CMK (cell line): ENCODE measurements at regions not wholly inside any gene's neighbourhood (a gene's known extent, or its start where the extent isn't known, plus 50 kb on each side); places are given as distances from the start of the nearest gene placed in this dataset.

Experiments
- DNase-seq: peaks from one replicate; pipeline ENCODE4 v3.0.0-alpha.2; 2010; ENCODE audit warnings: low read depth

- no peak for DNase-seq
Measured at GRCh38 chr4:129546531-129546930, 450.6 kb downstream of the C4orf33 start.

GRCh38 chr4:129550281-129550785 is 454.4 kb downstream of the C4orf33 start:
- DNase-seq, result no peak

- no peak for DNase-seq
Measured at GRCh38 chr4:129561280-129561679, 465.3 kb downstream of the C4orf33 start.

GRCh38 chr4:129561886-129562671 is 466.1 kb downstream of the C4orf33 start:
- no peak for DNase-seq

- no peak for DNase-seq
Measured at GRCh38 chr4:129565214-129565613, 469.3 kb downstream of the C4orf33 start.

- DNase-seq, result no peak
Measured at GRCh38 chr4:129570326-129570725, 474.4 kb downstream of the C4orf33 start.

- no peak for DNase-seq
Measured at GRCh38 chr4:129578336-129578735, 482.4 kb downstream of the C4orf33 start.

GRCh38 chr4:129581305-129581704 is 485.4 kb downstream of the C4orf33 start:
- DNase-seq, result no peak

GRCh38 chr4:129583868-129584267 is 487.9 kb downstream of the C4orf33 start:
- no peak for DNase-seq

DNA sequence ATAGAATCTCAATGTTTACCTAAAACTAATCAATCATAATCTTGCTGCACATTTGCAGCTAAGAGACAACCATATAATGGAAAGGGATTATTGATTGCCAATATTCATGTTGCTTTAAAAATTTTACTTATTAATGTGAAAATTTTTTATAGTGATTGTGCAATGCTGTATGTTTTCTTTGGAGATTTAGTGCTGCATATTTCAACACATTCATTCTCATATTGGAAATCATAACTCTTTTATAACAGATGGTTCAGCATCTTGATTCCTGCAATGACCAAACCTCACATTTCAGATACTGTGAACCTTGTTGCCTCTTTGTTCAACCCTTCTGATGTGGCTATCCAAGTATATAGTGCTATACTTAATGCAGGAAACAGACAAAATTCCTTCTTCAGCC is 502.6 kb downstream of the C4orf33 start:
- no peak for DNase-seq

- DNase-seq, result no peak
Measured at GRCh38 chr4:129600898-129601297, 504.9 kb downstream of the C4orf33 start.

DNA sequence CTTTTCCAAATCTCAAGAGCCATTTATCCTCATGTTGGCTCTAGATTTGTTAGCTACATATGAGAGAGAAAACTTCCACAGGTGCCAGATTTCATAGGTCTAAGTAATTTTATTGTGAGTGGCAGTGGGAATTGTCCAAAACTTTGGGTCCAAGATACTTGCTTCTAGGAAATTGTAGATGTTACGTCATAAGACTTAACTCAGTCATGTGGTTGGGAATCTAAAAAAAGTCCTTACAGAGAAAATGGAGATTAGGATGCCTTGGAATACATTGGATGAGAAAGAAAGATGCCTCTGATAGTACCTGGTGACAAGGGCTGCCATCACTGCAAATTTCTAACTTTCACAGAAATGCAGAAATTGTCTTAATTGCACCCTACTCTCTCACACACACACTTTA is 506.5 kb downstream of the C4orf33 start:
- DNase-seq, result no peak

DNA sequence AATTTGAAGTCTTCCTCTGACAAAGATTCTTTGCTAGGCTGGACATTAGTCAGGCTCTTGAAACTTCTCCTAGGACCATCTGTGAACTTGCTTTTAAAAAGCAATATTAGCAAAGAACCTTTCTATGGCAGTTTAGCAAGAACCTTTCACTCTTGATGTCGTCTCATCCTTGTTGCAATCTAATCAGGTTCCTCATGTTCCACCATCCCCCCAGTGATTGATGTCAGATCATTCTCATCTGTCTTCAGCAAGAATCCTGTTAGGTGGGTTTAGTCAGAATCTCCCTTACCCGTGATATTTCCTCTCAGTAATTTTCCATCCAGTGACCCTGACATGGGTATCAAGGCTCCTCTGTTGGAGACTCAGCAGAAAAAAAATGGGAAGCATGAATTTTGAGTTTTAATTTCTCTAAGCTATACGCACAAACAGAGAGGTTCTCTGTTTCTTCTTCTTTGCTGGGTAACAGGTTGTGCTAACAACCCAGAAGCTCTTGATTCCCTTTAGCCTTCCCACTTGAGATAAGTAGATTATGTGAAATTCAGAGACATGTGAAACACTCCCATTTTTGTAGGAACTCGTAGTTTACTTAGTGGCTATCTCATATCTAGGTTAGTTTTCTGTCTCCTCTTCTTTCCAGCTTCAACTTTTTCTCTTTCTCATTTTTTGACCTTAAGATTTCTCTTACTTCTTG is 507.4 kb downstream of the C4orf33 start:
- no peak for DNase-seq

DNA sequence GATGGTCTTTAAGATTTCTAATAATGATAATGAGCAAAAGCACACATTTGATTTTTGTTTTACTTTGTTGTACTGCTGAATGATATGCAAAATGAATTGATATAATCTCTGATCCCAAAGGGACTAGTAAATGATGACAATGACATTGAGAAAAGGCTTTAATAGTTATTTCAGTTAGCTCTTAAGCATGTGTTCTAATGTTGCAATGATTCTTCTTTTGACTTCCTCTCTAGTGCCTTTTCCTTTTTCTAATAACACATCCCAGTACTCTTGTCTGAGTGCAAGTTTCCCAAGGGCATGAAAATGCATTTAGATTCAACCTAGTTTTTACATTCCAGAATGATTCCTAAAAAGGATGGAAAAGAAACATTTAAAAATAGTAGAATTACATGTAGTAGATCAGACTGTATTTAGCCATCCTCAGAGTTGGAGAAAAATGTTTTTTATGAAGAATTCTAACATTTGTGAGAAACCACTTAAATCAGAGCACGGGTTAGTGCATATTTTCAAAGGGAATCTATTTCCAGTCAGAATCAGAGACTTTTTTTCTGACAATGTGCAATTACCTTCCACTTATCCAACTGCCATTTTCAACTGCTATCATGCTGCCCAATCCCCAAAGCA is 508.8 kb downstream of the C4orf33 start:
- no peak for DNase-seq

DNA sequence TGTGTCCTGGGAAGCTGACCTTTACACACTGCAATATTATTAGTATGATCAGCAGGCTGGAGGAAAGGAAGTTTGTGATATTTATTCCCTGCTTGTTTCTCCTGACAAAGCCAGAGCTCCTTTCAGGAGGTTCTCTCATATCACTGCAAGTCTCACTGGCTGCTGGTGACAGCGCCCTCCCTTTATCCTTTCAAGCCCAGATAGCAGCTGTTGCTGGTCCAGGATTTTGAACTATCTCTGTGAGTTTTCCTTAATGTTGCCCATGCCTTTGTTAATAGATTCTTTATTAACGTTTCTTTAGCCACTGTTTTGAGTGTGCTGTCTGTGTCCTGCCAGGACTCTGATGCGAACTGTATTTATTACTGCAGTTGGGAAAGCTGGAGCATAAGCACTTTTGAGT is 518.7 kb downstream of the C4orf33 start:
- no peak for DNase-seq

- no peak for DNase-seq
Measured at GRCh38 chr4:129622566-129622965, 526.6 kb downstream of the C4orf33 start.

DNA sequence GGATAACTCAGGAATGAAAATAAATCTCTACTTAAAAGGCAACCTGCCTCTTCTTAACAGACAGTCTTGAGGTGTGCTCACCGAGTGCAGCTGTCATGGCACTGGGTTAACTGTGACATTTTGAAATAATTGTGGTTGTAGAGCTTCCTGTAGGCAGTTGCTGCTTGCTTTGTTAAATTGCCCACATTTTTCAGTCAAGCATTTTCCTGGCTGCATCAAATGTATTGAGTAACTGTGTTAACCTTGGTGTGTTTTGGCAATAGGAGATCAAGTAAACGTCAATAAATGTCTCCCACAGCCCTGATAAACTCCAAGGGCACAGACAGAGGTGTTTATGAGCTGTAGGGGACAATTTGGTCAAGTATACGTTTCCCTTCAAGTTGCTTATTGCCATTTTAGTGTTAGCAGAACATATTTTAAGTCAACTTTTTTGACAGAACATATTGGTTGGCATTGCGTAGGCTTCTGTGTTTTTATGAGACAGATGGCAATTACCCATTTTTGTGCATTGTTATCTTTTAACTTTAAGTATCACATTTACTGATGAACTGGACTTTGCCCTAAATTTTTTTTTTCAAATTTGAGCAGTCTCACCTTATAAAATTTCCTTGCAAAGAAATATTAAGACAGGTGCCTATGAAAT is 527.4 kb downstream of the C4orf33 start:
- no peak for DNase-seq

GRCh38 chr4:129641179-129641578 is 545.2 kb downstream of the C4orf33 start:
- no peak for DNase-seq

- no peak for DNase-seq
Measured at GRCh38 chr4:129645461-129645860, 549.5 kb downstream of the C4orf33 start.

- DNase-seq, result no peak
Measured at GRCh38 chr4:129668092-129668491, 572.1 kb downstream of the C4orf33 start.

- no peak for DNase-seq
Measured at GRCh38 chr4:129672941-129673340, 577.0 kb downstream of the C4orf33 start.

GRCh38 chr4:129675036-129675435 is 579.1 kb downstream of the C4orf33 start:
- DNase-seq, result no peak
